Iris pigment epithelial cell (primary cell): ENCODE measurements at regions not wholly inside any gene's neighbourhood (a gene's known extent, or its start where the extent isn't known, plus 50 kb on each side); places are given as distances from the start of the nearest gene placed in this dataset.
"Not testable (repeated sequence)": the region's sequence is repeated elsewhere in the genome, so short reads cannot be mapped to it uniquely, and the experiment has no call there.

Experiments
- DNase-seq: peaks from one replicate; pipeline ENCODE4 v3.0.0-alpha.2; 2011; ENCODE audit warnings: low read depth

DNA sequence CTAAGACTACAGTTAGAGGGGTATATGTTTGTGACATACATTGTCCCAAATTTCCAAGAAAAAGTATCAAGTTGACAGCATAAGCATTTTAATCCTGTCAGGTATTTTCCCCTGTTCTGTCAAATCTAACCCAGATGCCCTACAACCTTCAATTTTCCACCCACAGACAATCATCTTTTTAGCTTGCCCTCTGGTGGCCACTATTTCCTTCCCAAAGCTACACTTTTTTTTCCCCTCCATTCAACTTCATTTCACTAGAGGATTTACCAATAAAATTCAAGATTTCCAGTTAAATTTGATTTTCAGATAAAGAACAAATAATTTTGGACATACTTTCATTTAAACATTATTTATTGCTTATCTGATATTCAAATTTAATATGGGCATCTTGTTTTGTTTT, 286.6 kb downstream of the TENT5A start:
- peak; percentile 25 for DNase-seq

DNA sequence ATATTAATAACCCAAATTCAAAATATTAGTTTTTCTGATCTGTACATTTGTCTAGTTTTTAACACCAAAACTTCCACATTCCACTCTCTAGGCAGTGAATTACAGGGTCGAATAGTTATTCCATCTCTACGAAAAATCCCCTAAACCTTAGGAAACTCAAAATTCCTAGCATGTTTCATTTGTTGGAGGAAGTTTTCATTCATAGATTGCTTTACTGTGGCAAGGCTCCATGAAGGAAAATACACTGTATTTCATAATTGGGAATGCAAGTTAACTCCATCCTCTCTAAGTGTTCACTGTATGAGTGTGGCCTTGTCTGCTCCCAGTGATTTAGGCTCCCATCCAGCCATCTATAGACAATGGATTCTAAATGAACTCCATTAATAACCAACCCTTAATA, 296.1 kb downstream of the TENT5A start:
- no peak for DNase-seq

DNA sequence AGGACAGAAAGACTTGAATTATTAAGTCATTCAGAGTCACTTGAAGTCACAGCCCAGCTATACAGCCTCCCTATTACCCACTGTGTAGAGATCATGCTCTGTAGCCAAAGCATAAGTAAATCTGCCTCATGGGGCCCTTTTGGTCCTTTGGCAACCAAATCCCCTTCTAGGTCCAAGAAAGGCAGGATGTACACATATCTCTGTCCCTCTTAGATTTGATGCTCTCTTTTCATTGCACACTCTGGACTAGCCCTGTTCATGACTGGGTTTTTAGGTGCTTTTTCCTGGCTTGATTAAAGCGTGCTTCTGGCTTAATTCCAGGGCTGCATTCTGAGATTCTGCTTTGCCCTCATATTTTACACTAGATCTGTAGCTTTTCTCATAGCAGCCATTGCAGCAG, 296.8 kb downstream of the TENT5A start:
- no peak for DNase-seq

DNA sequence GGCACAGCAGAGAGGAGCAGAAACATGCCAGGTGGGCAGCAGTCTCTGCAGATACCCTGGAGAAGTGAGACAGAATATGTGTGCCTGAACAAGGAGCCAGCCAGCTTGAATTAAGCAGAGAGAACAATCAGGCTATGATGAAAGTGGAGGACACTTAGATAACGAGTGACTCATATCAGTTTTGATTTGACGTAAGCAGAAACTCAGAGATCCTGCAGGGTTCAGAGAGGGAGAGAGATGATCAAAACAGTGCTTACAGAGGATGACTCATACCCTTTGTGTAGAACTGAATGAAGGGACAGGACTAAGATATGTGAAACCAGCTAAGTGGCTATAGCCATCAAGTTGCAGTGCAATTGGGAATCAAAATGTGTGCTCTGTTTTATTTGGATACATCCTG, 300.7 kb downstream of the TENT5A start:
- peak; percentile 95 for DNase-seq

DNA sequence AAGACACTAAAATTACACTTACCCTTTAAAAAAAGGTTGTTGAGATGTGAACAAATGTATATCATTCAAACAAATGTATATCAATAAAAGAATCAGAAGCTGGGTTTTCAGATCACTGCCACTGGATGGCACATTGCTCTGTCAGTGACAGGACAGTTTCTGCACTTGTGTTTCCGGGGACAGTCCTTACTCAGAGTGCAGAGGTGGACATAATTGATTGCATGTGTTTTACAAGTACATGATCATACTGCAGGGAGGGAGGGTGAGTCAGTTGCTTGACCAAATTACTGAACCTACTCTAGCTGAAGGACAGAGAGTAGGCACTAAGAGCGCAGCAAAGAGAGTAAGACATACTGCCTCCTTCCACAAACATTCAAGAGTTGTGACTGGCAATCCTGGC, 302.3 kb downstream of the TENT5A start:
- peak; percentile 38 for DNase-seq

DNA sequence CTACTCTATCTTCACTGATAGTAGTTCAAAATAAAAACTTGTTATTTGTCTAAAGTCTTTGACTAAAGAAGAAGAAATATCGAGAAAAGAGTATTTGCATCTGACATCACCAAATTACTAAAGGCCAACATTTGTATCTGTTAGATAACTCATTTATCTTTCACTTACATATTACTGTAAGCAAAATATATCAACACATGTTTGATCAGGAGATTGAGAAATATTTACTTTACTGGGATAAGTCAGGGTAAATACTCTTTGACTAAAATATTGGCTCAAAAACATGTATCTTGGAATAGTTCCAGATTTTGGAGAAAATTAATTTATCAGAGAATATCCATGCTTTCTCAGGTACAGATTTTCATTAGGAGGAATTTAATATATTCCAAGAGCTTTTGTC, 306.0 kb downstream of the TENT5A start:
- DNase-seq, result no peak

DNA sequence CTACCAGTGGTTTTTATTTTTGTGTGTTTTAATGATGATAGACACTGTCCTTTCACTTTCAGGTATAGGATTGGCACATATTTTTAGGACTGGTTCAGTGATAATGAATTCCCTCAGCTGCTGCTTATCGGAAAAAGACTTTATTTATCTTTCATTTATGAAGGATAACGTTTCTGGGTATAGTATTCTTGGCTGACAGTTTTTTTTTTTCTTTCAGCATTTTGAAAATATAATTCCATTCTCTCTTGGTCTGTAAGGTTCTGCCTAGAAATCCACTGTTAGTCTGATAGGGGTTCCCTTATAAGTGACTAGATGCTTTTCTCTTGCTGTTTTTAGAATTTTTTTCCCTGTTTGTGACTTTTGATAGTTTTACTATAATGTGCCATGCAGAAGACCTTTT, 313.1 kb downstream of the TENT5A start:
- DNase-seq, result no peak

DNA sequence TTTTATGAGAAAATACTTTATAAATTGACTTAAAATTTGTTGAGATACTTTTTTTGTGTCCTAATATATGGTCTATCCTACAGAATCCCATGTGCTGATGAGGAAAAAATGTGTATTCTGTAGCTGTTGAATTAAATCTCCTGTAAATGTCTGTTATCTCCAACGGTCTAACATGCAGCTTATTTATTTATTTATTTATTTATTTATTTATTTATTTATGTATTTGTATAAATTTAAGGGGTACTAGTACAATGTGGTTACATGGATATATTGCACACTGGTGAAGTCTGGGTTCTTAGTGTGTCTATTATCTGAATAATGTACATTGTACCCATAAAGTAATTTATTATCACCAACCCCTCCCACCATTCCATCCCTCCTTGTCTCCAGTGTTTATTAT, 315.5 kb downstream of the TENT5A start:
- DNase-seq, result no peak

DNA sequence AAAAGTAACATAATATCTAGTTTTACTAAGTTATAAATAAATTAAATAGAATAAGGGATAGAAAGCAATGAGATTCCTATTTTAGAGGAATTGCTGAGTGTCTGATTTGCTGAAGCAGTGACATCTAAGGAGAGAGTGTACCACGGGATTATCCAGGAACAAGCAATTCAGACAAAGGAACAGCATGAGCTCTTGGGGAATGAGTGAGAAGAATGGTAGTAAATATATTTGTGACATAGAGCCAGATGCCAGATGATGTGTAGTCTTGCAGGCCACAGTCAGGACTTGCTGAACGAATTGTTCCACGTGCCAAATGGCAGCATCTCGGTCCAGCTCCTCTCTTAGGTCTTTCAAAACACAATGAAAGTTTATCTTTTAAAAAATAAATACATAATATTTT, 339.2 kb downstream of the TENT5A start:
- DNase-seq, result no peak

DNA sequence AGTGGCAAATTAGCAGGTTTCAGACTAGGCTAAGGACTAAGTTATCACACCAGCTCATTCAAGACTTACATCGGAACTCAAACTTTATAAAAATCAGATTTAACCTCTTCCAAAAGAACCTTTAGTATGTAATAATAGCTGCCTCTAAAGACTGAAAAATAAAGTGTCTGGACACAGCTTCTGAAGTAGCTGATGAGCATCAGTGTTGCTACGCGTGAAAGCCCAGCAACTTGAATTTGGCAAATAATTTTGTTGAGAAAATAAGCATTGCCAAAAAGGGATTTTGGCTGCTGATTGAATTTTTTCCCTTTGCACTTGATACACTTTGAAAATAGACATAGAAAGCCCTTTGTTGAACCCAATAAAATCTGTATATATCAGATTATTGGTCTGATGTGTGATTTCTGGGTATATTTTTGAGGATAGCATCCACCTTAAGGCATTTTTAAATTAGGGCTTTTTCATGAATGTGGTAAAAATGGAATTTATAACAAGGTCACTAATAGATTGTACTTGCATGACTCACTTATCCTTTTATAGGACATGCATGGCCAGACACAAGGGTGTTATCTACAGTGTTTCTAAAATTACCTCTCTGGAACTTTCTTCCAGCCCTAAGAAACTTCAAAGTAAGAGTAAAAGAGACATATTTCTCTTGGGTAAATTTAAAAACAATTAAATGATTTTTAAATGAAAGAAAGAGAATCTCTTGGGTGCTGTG, 350.4 kb downstream of the TENT5A start:
- DNase-seq, result peak; percentile 69

DNA sequence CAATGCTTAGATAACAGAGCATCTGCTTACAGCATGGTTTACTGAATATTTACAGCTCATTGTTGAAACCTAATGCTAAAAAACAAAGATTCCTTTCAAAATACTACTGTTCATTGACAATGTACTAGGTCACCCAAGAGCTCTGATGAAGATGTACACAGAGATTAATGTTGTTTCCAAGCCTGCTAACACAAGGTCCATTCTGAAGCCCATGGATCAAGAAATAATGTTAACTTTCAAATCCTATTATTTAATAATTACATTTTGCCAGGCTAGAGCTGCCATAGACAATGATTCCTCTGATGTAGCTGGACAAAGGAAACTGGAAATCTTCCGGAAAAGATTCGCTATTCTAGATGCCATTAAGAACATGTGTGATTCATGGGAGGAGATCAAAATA, 355.6 kb downstream of the TENT5A start:
- no peak for DNase-seq

DNA sequence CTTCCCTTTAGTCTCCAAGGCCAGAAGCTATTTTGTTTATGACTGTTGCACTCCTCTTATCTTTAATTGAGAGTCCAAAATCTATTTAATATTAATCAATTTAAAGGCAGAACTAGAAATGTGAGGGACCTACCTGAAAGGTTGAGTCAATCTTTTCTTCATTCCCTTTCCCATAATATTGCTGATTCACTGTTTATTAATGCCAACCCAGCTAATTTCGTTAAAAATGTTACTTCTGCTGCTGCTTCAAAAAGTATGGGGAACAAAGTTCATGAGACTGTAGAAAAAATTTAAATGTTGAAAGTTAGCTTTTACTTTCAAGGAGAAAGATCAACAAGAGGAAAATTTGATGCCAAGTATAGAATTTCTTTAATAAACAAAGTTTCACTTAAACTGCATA, 365.3 kb downstream of the TENT5A start:
- DNase-seq, result no peak

DNA sequence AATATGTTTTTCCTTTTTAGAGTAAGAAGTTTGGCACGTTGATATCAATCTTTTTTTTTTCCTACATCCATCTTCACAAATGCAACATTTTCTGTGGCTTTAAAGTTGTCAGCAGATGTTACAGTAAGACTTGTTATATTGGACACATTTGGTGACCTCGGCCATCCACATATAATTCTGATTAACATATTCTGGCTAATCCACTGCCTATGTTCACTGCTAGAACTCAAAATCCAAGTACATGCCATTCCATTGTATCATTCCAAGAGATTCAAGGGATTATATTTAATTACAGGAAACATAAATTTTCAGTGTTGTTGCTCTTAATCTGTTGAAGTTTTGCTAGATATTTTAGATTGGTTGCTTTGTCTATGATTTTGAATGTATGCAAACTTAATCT, 367.6 kb downstream of the TENT5A start:
- DNase-seq, result no peak

DNA sequence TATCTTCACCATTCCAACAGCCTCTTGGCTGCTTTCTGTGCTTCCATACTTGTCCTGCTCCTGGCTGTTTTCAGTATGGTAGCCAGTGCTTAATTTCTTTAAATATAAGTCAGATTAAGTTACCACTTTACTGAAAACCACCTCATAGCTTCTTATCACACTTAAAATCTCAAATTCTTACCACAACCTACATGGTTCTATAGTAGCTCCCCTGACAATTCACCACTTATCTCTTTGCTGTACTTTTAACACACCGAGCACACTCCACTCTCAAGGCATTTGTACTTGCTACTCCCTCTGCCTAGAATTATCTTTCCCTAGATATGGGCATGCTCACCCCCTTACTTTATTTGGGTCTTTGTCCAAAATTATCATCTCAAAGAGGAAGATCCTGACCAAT, 369.0 kb downstream of the TENT5A start:
- DNase-seq, result no peak

DNA sequence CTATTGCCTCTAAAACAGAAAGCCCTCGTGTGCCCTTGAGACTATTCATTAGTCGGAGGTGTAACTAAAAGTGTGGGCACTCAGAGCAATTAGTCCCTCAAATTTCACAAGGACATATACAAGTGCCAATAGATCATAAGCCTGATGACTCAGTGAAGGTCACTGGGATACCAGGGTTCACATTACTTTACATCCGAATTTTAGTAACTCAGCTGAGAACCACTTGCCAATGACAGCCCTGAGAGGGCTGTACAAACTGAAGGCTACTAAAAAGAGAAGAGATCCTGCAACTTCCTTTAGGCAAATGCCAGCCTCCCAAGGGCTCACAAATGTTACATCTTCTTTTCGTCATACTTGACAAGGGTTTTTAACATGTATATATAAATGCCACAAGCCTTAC, 369.6 kb downstream of the TENT5A start:
- no peak for DNase-seq

DNA sequence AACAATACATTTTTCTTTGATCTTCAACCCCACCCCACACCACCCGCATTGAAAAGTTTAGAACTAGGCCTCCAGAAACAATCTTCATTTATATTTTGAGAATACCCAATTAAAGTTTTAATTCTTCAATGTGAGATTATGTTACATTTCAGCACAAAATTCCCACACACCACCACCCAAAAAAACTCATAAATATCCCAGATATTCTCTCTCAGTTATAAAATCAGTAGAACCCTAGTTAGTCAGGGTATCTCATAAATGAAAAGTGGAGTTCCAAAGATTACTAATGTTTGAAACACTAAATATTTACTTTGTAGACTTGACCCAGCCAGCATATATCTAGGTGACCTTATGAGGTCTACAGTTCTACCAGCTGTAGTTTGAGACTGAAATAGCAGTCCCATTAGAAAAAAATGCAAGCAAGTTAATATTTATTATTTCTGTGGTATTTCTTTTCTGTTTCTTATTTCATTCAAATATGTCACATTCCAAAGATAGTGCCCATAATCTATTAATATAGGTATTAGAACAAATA, 371.0 kb downstream of the TENT5A start:
- DNase-seq, result no peak

DNA sequence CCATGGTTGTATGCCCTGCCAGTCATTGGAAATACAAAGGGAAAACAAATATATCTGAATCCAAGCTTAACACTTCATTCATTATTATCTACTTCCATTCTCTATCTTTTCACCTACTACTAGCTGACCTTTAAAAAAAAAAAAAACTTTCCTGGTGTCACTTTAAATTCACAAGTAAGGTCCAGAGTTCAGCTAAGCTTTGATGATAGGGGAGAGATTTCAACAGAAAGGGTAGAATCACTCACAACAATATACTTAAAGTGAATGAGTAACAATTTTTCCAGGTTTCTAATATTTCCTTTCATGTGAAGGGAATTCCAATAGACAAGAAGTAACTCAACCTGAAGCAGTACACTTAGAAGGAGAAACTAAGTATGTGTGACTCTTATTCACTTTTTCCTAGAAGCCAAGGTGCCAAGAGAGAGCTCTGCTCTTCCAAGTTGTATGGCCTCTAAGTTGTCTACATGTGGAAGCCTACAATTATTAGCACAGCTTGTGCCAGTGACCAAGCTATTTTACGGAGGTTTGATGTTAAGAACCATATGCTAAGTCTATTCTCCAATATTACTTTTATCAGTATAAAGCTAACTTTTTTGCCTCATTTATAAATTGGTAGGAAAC, 371.7 kb downstream of the TENT5A start:
- no peak for DNase-seq

DNA sequence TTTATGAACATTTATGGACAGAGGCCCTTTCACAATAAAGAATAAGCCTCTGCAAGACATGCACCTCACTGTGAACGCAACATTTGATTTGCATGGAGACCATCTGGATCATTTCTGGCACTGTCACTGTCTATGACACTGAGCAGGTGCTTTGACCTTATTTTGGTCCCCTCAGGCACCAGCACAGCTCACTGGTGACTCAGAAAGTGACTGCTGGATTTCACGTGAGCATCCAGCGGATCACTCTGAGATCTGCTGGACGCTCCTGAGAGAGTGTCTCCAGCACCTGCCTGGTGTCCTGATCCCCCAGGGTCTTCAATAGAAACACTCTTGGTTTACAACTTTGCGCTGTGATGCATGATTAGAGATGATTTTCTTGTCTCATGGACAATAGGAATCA, 375.7 kb downstream of the TENT5A start:
- no peak for DNase-seq

DNA sequence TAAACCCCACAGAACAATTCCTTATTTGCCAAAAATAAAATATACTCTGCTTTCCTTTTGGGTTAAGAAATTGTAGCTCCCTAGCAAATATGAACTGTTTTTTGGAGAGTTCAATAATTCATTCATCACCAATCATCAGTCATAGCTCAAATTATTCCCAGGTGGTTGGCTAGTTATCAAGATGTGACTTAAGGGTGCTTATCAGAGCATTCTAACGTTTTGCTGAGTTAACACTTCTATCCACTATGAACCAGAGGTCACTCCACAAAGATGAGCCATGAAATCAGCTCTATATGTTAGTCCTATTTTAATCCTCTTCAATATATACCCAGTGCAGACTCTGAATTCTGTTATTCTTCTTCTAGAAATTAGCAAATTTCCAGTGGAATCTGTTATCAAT, 379.1 kb downstream of the TENT5A start:
- no peak for DNase-seq

DNA sequence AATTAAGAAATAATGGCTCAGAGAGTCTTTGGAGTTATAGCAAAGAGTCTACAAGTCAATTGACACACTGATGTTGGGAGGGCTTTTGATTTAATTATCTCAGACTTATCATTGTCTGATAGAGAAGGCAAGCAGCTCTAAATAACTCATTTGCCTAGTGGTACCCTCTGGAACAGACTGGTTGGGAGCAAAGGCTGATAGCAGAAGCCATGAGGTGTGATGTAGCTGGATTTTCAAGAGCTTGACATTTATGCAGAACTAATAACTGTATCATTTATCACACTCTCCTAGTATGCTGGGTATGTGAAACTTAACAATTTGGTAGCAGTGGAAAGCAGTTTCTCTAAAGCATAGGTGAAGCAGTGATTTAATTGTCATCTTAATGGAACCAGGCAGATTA, 380.6 kb downstream of the TENT5A start:
- no peak for DNase-seq

DNA sequence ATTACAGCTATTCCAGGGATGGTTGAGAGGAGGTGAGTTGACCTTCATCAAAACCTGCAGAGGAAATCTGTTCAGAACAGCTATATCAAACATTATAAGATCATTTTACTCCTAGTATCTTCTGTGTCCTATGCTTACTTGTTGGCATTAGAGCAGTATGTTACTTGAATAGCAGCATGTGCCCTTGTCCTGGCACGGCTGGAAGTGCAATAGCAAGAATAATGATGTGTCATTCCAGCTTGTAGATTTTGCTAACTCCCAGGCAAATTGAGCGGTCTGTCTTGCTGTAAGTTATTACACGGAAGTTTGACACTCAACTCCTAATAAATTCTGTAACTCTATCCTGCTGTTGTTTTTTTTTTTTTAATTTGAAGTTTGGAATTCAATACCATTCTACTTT, 385.5 kb downstream of the TENT5A start:
- DNase-seq, result no peak

DNA sequence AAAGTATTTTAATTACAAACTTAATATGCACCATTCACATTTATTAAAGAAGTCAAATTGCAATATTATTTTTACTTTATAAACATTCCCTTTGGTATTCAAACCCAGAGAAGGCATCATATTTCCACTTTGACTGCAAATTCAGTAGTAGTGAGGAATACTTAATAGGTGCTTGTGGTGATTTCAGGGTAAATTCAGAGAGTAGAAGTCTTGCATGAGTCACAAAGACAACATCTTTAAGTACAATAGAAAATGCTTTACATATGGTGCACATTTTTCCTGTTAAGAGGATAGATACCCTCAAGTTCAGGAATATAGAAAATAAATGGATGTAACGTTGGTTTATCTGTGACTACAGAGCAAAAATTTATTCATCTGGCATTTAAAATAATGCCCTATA, 390.2 kb downstream of the TENT5A start:
- DNase-seq, result peak; percentile 35

DNA sequence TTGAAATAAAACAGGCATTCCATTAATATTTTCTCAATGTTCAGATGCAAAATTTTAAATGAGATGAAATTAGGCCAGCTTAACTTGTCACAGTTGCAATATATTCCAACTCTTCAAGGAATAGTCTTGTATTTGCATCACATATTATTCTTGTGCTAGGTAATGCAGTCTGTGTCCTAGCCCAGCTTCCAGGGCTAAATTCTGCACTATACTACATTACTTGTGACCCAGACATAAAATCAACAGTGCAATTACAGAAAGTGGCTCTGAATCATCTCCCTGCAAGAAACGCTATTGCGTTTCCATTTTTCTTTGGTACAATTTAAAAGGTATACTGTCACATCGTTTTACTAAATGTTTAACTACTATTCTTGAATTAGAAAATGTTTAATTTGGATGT, 399.2 kb downstream of the TENT5A start:
- DNase-seq, result no peak

DNA sequence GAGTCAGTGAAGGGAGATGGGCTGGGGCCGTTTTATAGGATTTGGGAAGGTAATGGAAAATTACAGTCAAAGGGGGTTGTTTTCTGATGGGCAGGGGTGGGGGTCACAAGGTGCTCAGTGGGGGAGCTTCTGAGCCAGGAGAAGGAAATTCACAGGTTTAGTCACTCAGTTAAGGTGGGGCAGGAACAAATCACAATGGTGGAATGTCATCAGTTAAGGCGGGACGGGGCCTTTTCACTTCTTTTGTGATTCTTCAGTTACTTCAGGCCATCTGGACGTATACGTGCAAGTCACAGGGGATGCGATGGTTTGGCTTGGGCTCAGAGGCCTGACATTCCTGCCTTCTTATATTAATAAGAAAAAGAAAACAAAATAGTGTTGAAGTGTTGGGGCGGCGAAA, 408.5 kb downstream of the TENT5A start:
- not testable (repeated sequence) for DNase-seq
